BE2C (cell line): ENCODE measurements at regions not wholly inside any gene's neighbourhood (a gene's known extent, or its start where the extent isn't known, plus 50 kb on each side); places are given as distances from the start of the nearest gene placed in this dataset.

ENCODE experiments used
- DNase-seq: peaks from one replicate; pipeline ENCODE4 v3.0.0-alpha.2; 2020
- H3K27me3 ChIP-seq: fragments of 250-450 bp; sonication (Bioruptor Pico); 2 replicates; pipeline ENCODE4 v1.5.1; 2020; ENCODE audit warnings: mild to moderate bottlenecking
- H3K36me3 ChIP-seq: fragments of 250-450 bp; sonication (Bioruptor Pico); 2 replicates; pipeline ENCODE4 v1.5.1; 2020; ENCODE audit warnings: mild to moderate bottlenecking
- H3K4me1 ChIP-seq: fragments of 250-450 bp; sonication (Bioruptor Pico); 2 replicates; pipeline ENCODE4 v1.5.1; 2020
- H3K4me3 ChIP-seq: 2 replicates; pipeline ENCODE4 v1.5.1; 2011; ENCODE audit warnings: low read depth, low read length
- H3K9me3 ChIP-seq: fragments of 250-450 bp; sonication (Bioruptor Pico); 2 replicates; pipeline ENCODE4 v1.5.1; 2020
- TF ChIP-seq, protein P1 (sequence below): IDR thresholded peaks from 2 replicates; pipeline ENCODE4 v1.5.1; 2012; ENCODE audit warnings: mild to moderate bottlenecking, low read depth, low read length

DNA sequence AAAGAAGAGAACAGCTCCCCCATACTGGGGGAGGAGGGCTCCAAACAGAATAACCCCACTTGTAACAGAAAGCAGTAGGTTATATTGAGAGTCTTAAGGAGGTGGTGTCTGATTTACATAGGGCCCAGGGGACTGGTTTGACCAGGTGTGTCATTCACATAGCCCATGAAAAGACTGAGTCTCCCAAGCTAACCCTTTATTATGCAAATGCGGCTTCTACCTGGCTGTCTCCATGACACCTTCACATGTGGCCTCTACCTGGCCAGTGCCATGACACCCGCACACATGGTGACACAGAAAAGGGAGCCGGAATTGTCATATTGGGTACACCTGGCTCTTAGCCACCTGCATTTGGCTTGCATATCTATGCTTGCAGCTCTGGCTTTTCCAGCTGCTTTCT lies 1057.2 kb upstream of the PIK3C3 start:
- DNase-seq, result no peak
- Histone ChIP-seq H3K4me3 (no peak overlapping the region), H3K9me3 (no peaks in the 10 kb centered on the region), H3K27me3 (no peaks in the 10 kb centered on the region), H3K4me1 (no peaks in the 10 kb centered on the region), H3K36me3 (no peaks in the 10 kb centered on the region)
- TF ChIP-seq, protein P1, sequence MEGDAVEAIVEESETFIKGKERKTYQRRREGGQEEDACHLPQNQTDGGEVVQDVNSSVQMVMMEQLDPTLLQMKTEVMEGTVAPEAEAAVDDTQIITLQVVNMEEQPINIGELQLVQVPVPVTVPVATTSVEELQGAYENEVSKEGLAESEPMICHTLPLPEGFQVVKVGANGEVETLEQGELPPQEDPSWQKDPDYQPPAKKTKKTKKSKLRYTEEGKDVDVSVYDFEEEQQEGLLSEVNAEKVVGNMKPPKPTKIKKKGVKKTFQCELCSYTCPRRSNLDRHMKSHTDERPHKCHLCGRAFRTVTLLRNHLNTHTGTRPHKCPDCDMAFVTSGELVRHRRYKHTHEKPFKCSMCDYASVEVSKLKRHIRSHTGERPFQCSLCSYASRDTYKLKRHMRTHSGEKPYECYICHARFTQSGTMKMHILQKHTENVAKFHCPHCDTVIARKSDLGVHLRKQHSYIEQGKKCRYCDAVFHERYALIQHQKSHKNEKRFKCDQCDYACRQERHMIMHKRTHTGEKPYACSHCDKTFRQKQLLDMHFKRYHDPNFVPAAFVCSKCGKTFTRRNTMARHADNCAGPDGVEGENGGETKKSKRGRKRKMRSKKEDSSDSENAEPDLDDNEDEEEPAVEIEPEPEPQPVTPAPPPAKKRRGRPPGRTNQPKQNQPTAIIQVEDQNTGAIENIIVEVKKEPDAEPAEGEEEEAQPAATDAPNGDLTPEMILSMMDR, result no peak

DNA sequence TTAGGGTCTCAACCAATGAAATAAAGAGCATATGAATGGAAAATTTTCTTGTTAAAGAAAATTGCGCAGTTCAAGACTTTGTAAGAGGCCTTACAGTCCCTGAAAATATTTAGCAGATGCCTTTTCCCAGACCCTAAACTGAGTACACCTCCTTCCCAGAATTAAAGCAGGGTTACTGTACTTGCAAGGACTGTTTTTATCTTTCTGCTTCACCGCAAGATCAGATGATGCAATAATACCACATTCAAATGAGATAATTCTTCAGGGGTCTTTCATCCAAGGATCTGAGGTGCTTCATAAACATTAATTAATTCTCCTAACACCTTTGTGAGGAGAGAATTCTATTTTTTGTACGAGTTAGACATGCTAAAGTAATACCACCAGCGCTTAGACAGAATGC lies 1071.8 kb upstream of the PIK3C3 start:
- TF ChIP-seq, protein P1, result no peak
- Histone ChIP-seq H3K9me3 (no peaks in the 10 kb centered on the region), H3K27me3 (no peaks in the 10 kb centered on the region), H3K4me3 (no peak overlapping the region), H3K36me3 (no peaks in the 10 kb centered on the region), H3K4me1 (no peaks in the 10 kb centered on the region)
- DNase-seq, result no peak

DNA sequence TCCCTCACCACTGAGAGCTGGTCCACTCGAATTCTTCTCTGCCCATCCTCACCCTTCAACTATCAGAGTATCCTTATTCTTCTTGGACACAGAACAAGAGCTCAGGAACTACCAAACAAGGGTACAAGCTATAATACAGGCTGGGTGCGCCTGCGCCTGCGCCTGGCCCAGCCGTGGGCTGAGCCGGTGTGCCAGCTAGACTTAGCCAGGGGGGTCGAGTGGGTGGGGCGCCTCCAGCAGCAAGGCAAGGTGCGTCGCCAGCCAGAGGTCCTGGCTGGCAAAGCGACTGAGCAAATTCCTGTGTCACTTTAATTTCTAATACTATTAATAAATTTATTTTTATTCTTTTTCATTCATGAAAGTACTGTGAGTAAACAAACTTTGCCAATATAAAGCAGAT lies 1072.6 kb upstream of the PIK3C3 start:
- no peak overlapping the region for H3K4me3 ChIP-seq

DNA sequence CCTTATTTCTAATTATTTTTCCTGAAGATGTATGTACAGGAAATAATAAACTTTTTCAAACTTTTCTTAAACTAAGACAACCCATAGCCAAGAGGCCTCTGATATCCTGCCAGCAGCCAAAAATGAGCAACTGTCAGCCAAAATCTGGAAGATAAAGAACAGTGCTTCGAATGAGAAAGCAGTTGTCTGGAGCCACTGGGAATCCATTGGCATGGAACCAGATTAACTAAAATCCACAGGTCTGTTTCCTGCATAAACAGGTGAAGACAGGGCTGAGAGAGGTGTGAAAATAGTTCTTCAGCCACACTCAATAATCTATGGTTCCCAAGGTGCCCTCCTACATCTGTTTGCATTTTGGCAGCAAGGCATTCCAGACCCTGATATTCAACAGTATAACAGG lies 1076.7 kb upstream of the PIK3C3 start:
- no peaks in the 10 kb centered on the region for H3K4me1 ChIP-seq
- TF ChIP-seq, protein P1, result no peak
- H3K27me3 ChIP-seq, result no peaks in the 10 kb centered on the region
- DNase-seq, result no peak
- no peaks in the 10 kb centered on the region for H3K9me3 ChIP-seq
- no peak overlapping the region for H3K4me3 ChIP-seq
- H3K36me3 ChIP-seq, result no peaks in the 10 kb centered on the region

More for the DNA sequence above, 1072.6 kb upstream of the PIK3C3 start:
- H3K4me1 ChIP-seq, result no peaks in the 10 kb centered on the region
- H3K27me3 ChIP-seq, result no peaks in the 10 kb centered on the region
- no peaks in the 10 kb centered on the region for H3K36me3 ChIP-seq
- no peak for DNase-seq
- TF ChIP-seq, protein P1, result no peak
- H3K9me3 ChIP-seq, result no peaks in the 10 kb centered on the region

DNA sequence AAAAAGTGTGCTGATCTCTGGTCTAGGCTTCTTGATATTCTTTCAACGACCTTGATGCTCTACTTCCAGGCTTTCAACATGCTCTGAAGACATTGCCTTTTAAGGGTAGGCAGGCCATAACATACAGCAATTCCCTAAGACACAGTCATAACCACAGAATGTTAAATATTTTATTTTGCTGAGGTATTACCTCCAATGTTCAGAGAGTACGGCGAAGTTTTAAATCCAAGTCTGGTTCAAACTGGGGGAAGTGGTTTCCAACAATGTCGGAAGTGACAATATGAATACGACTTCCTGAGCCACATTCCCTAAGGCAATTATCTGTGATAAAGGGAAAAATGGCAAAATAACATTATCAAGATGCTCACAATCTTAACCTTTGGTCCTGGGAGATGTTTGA lies 1077.9 kb upstream of the PIK3C3 start:
- no peak for DNase-seq
- H3K36me3 ChIP-seq, result no peaks in the 10 kb centered on the region
- no peaks in the 10 kb centered on the region for H3K4me1 ChIP-seq
- no peak overlapping the region for H3K4me3 ChIP-seq
- TF ChIP-seq, protein P1, result no peak
- H3K9me3 ChIP-seq, result no peaks in the 10 kb centered on the region
- H3K27me3 ChIP-seq, result no peaks in the 10 kb centered on the region

DNA sequence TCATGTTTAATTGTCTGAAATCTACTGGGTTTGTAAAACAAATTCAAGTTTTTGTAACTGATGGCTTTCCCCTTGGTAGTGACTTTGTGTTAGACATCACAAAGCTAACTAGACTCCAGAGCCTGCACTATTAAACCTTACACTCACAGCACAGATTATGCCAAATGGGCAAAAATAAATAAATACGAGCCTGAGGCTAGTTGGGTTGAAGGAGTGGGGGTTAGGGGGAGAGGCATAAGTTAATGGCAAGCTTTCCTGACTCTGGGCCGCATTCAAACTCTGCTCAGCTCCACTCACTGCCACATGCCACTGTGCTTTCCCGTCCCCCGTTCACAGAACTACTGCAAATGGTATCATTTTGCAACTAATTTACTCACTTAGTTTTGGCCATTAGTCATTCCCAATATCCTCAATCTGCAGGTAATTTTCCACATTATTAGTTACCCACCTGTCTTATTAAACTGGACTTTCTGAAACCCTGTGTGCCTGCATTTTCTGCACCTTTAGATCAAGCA lies 1079.9 kb upstream of the PIK3C3 start:
- DNase-seq, result no peak
- Histone ChIP-seq H3K4me1 (no peaks in the 10 kb centered on the region), H3K4me3 (no peak overlapping the region), H3K27me3 (no peaks in the 10 kb centered on the region), H3K9me3 (no peaks in the 10 kb centered on the region), H3K36me3 (no peaks in the 10 kb centered on the region)
- TF ChIP-seq, protein P1, result no peak
